HEK293T (cell line): ENCODE measurements at regions not wholly inside any gene's neighbourhood (a gene's known extent, or its start where the extent isn't known, plus 50 kb on each side); places are given as distances from the start of the nearest gene placed in this dataset.
"Not testable (repeated sequence)": the region's sequence is repeated elsewhere in the genome, so short reads cannot be mapped to it uniquely, and the experiment has no call there.

Experiments
- CTCF ChIA-PET: fragments of 350-600 bp; formaldehyde crosslinking; extraction: SDS; loops from one replicate; lab custom pipeline; 2021; ENCODE audit warnings: antibody characterized with exemption, inconsistent platforms; lab: Yijun Ruan, JAX
- POLR2A ChIA-PET: fragments of 350-600 bp; formaldehyde crosslinking; extraction: SDS; loops from one replicate; lab custom pipeline; 2020; ENCODE audit warnings: antibody characterized with exemption, inconsistent platforms; lab: Yijun Ruan, JAX
- DNase-seq: peaks from one replicate; pipeline ENCODE4 v3.0.0; 2012; ENCODE audit warnings: mixed read lengths; ENCODE audit errors: extremely low spot score
- ARNT ChIP-seq: fragments of 450-650 bp; IDR thresholded peaks from 2 replicates; pipeline ENCODE4 v1.6.1; 2017; ENCODE audit warnings: mild to moderate bottlenecking
- CTBP1 ChIP-seq: fragments of 450-650 bp; IDR thresholded peaks from 2 replicates; pipeline ENCODE4 v1.6.1; 2016; ENCODE audit warnings: borderline replicate concordance
- ELF4 ChIP-seq: fragments of 450-650 bp; IDR thresholded peaks from 2 replicates; pipeline ENCODE4 v1.6.1; 2017; ENCODE audit warnings: antibody characterized with exemption
- FOXA1 ChIP-seq: fragments of 450-650 bp; IDR thresholded peaks from 2 replicates; pipeline ENCODE4 v1.6.1; 2016; ENCODE audit warnings: mild to moderate bottlenecking
- FOXM1 ChIP-seq: fragments of 450-650 bp; IDR thresholded peaks from 2 replicates; pipeline ENCODE4 v1.6.1; 2017; ENCODE audit warnings: mild to moderate bottlenecking, borderline replicate concordance
- HDGF ChIP-seq: fragments of 450-650 bp; IDR thresholded peaks from 2 replicates; pipeline ENCODE4 v1.6.1; 2017; ENCODE audit warnings: antibody characterized with exemption, borderline replicate concordance
- L3MBTL2 ChIP-seq: fragments of 450-650 bp; conservative IDR thresholded peaks from 2 replicates; pipeline ENCODE4 v1.6.1; 2016; ENCODE audit warnings: mild to moderate bottlenecking
- LEF1 ChIP-seq: fragments of 450-650 bp; IDR thresholded peaks from 2 replicates; pipeline ENCODE4 v1.6.1; 2017; ENCODE audit warnings: mild to moderate bottlenecking, borderline replicate concordance
- NFRKB ChIP-seq: fragments of 450-650 bp; IDR thresholded peaks from 2 replicates; pipeline ENCODE4 v1.6.1; 2016; ENCODE audit warnings: mild to moderate bottlenecking, moderate library complexity
- SP1 ChIP-seq: fragments of 450-650 bp; IDR thresholded peaks from 2 replicates; pipeline ENCODE4 v1.6.1; 2017
- SUZ12 ChIP-seq: fragments of 450-650 bp; IDR thresholded peaks from 2 replicates; pipeline ENCODE4 v1.6.1; 2016; ENCODE audit warnings: mild to moderate bottlenecking
- TARDBP ChIP-seq: fragments of 450-650 bp; IDR thresholded peaks from 2 replicates; pipeline ENCODE4 v1.6.1; 2016
- ZNF384 ChIP-seq: fragments of 450-650 bp; IDR thresholded peaks from 2 replicates; pipeline ENCODE4 v1.6.1; 2016
- TF ChIP-seq, protein P1 (sequence below): fragments of 450-650 bp; IDR thresholded peaks from 2 replicates; pipeline ENCODE4 v1.6.1; 2016

- CTCF ChIA-PET, result no interaction called here
- POLR2A ChIA-PET, result interaction anchor here (1.0 to 1.9 kb wide), 4 partner anchors 11 to 151 kb away, joined by 3 to 7 read pairs (median 4); no protein-coding TSS in a partner anchor
- TF ChIP-seq ELF4, result no peak
- no peak for TF ChIP-seq SP1
- TF ChIP-seq, protein P1, sequence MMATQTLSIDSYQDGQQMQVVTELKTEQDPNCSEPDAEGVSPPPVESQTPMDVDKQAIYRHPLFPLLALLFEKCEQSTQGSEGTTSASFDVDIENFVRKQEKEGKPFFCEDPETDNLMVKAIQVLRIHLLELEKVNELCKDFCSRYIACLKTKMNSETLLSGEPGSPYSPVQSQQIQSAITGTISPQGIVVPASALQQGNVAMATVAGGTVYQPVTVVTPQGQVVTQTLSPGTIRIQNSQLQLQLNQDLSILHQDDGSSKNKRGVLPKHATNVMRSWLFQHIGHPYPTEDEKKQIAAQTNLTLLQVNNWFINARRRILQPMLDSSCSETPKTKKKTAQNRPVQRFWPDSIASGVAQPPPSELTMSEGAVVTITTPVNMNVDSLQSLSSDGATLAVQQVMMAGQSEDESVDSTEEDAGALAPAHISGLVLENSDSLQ, result peak; percentile 24; the same call in 1 of the 2 replicates
- peak; percentile 17; the same call in 1 of the 2 replicates for TF ChIP-seq L3MBTL2
- no peak for DNase-seq
Observed at GRCh38 chr10:33483816-33484190, 149.3 kb upstream of the NRP1 start.

GRCh38 chr10:33483124-33483815, 148.8 kb upstream of the NRP1 start:
- CTCF ChIA-PET, result no interaction called here
- POLR2A ChIA-PET, result interaction anchor here (1.0 to 1.9 kb wide), 3 partner anchors 107 to 151 kb away, joined by 3 to 7 read pairs (median 5); no protein-coding TSS in a partner anchor
- DNase-seq, result peak; percentile 42
- TF ChIP-seq ARNT, result peak; percentile 94
- TF ChIP-seq, protein P1, result peak; percentile 89
- no peak for TF ChIP-seq NFRKB
- TF ChIP-seq L3MBTL2, result peak; percentile 50
- peak; percentile 74 for TF ChIP-seq CTBP1
- no peak for TF ChIP-seq LEF1

DNA sequence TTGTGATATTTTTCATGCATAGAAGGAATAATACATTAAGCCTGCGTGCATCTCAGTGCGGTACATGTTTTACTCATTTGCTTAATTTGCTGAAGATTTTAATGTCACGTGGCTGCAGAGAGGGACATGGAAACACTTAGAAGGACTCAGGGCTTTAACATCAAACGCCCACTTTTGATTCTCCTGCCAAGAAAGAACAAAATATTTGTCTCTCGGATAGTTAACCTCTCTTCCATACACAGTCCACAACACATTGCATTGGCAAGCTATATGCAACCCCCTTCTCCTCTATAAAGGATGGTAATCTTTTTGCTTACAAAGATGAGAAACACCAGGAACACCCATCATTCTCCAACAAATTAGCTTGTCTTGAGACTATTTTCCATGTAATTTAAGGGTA, 148.0 kb upstream of the NRP1 start:
- DNase-seq, result no peak

GRCh38 chr10:33481184-33481583, 146.7 kb upstream of the NRP1 start:
- ChIA-PET CTCF (interaction anchor here (0.6 kb wide), 1 partner anchor 1026 kb away, joined by 3 read pairs; no protein-coding TSS in a partner anchor), POLR2A (interaction anchor here (0.9 kb wide), 1 partner anchor 146 kb away, joined by 4 read pairs; the partner anchor contains the start of gene NRP1)

More for the DNA sequence above, 148.0 kb upstream of the NRP1 start:
- TF ChIP-seq NFRKB, result no peak
- TF ChIP-seq ELF4, result no peak
- TF ChIP-seq, protein P1, result no peak
- no peak for TF ChIP-seq SUZ12
- TF ChIP-seq FOXM1, result no peak
- no peak for TF ChIP-seq L3MBTL2
- no peak for TF ChIP-seq ARNT
- no peak for TF ChIP-seq CTBP1
- TF ChIP-seq FOXA1, result no peak
- ChIA-PET CTCF (interaction anchor here (0.6 kb wide), 1 partner anchor 150 kb away, joined by 5 read pairs; no protein-coding TSS in a partner anchor), POLR2A (interaction anchor here (1.7 to 1.9 kb wide), 2 partner anchors 145 to 150 kb away, joined by 5 to 7 read pairs; no protein-coding TSS in a partner anchor)

GRCh38 chr10:33480417-33480816, 145.9 kb upstream of the NRP1 start:
- POLR2A ChIA-PET, result interaction anchor here (2.0 kb wide), 1 partner anchor 145 kb away, joined by 8 read pairs; the partner anchor contains the start of gene NRP1
- CTCF ChIA-PET, DNase-seq: not testable (repeated sequence)

More at GRCh38 chr10:33481184-33481583, 146.7 kb upstream of the NRP1 start:
- DNase-seq, result no peak
- TF ChIP-seq SP1 (no peak), HDGF (no peak), FOXA1 (no peak), SUZ12 (no peak), ZNF384 (no peak), ARNT (no peak), L3MBTL2 (no peak), ELF4 (no peak), TARDBP (no peak), FOXM1 (no peak), CTBP1 (no peak), NFRKB (no peak)

DNA sequence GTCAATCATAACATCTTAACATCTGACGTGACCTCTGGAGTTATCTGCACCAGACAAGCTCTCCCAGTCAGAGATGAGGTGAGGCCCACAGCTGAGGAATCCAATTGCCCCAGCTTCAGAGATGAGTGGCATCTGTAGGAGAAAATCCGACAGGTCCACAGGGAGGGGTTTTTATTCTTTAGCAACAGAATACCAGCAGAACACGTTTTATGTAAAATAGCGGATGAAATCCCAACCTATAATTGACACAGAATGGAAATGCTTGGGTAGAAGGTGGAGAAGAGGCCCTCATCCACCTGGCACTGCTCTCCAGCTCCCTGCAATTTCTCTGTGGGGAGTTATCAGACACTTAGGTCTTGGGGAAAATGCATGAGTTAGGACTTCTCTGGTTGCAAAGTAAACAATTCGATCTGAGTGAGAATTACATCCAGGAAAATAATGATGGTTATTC, 144.2 kb upstream of the NRP1 start:
- ChIA-PET POLR2A (interaction anchor here (1.0 to 2.0 kb wide), 2 partner anchors 143 to 146 kb away, joined by 3 to 8 read pairs; partner anchors contain the start of gene NRP1), CTCF (no interaction called here)
- DNase-seq, result no peak
- TF ChIP-seq, protein P1, result peak; percentile 65
- no peak for TF ChIP-seq ARNT
